ENCODE measurements at regions not wholly inside any gene's neighbourhood (a gene's known extent, or its start where the extent isn't known, plus 50 kb on each side); places are given as distances from the start of the nearest gene placed in this dataset.

- WGBS (ENCODE audit: insufficient coverage) = no CpG with 5 or more reads among the region's 1 CpG
- Histone ChIP-seq H2AFZ (ENCODE audit: insufficient read depth, low read depth, low read length, poor library complexity, severe bottlenecking) (no peak overlapping the region), H3K27ac (ENCODE audit: low read depth in 1 of 2, low read length in 2 of 2) (no peak overlapping the region), H3K9ac (ENCODE audit: insufficient read depth, low read length, poor library complexity, severe bottlenecking) (no peak overlapping the region), H3K4me3 (replicated peaks in 1 of 3; ENCODE audit: low read depth in 2 of 3, low read length in 3 of 3) (no peak overlapping the region), H3K4me2 (replicated peaks; ENCODE audit: extremely low read depth, low read length, poor library complexity, severe bottlenecking) (no peak overlapping the region), H3K36me3 (replicated peaks in 1 of 2; ENCODE audit: control insufficient read depth in 1 of 2, insufficient read depth in 2 of 2, low read length in 2 of 2) (no peaks in the 10 kb centered on the region), H3K79me2 (ENCODE audit: insufficient read depth, low read length) (no peaks in the 10 kb centered on the region), H3K9me3 (replicated peaks in 1 of 2; ENCODE audit: control insufficient read depth in 1 of 2, insufficient read depth in 1 of 2, low read length in 2 of 2) (no peaks in the 10 kb centered on the region), H3K4me1 (ENCODE audit: control insufficient read depth in 1 of 2, insufficient read depth in 2 of 2, low read length in 2 of 2) (no peaks in the 10 kb centered on the region), H4K20me1 (ENCODE audit: insufficient read depth, low read length) (no peaks in the 10 kb centered on the region), H3K27me3 (ENCODE audit: control insufficient read depth in 2 of 2, insufficient read depth in 2 of 2, low read length in 2 of 2) (no peaks in the 10 kb centered on the region)
- Mint-ChIP-seq H3K9me3 (peaks cover 2 to 10% (median 6%) of the 10 kb centered on the region in 7 donors), H3K27me3 (ENCODE audit: low read depth in 3 of 3) (peaks cover 0 to 2% (median under 1%) of the 10 kb centered on the region in 3 donors), H3K4me1 (no peaks in the 10 kb centered on the region), H3K27ac (no peak overlapping the region), H3K36me3 (no peaks in the 10 kb centered on the region), H3K4me3 (no peak overlapping the region)
- DNase-seq = no peak
- intact Hi-C loops (cut with micrococcal nuclease) = no loop called here
- no peak for TF ChIP-seq CTCF (IDR thresholded peaks at IDR 0.05)
Observed at GRCh38 chr12:46977871-46978375, 101.5 kb upstream of the PCED1B start.

GRCh38 chr12:46981622-46982021 is 97.8 kb upstream of the PCED1B start:
- Mint-ChIP-seq H3K27ac (no peak overlapping the region), H3K9me3 (peaks cover 0 to 6% (median 3%) of the 10 kb centered on the region in 7 donors), H3K4me3 (no peak overlapping the region), H3K4me1 (peaks cover 3% of the 10 kb centered on the region), H3K27me3 (ENCODE audit: low read depth in 3 of 3) (peaks cover 0 to 2% (median 0%) of the 10 kb centered on the region in 3 donors), H3K36me3 (no peaks in the 10 kb centered on the region)
- no peak overlapping the region for H3K27ac ChIP-seq (ENCODE audit: low read depth in 1 of 2, low read length in 2 of 2)
- no peaks in the 10 kb centered on the region for H3K27me3 ChIP-seq (ENCODE audit: control insufficient read depth in 2 of 2, insufficient read depth in 2 of 2, low read length in 2 of 2)
- DNase-seq = no peak
- H3K4me2 ChIP-seq (replicated peaks; ENCODE audit: extremely low read depth, low read length, poor library complexity, severe bottlenecking) = no peak overlapping the region
- intact Hi-C loops (cut with micrococcal nuclease) = no loop called here
- no peak overlapping the region for H3K4me3 ChIP-seq (replicated peaks in 1 of 3; ENCODE audit: low read depth in 2 of 3, low read length in 3 of 3)
- H3K9ac ChIP-seq (ENCODE audit: insufficient read depth, low read length, poor library complexity, severe bottlenecking) = no peak overlapping the region
- no peak overlapping the region for H2AFZ ChIP-seq (ENCODE audit: insufficient read depth, low read depth, low read length, poor library complexity, severe bottlenecking)
- H3K79me2 ChIP-seq (ENCODE audit: insufficient read depth, low read length) = no peaks in the 10 kb centered on the region
- no peaks in the 10 kb centered on the region for H3K9me3 ChIP-seq (replicated peaks in 1 of 2; ENCODE audit: control insufficient read depth in 1 of 2, insufficient read depth in 1 of 2, low read length in 2 of 2)
- H4K20me1 ChIP-seq (ENCODE audit: insufficient read depth, low read length) = no peaks in the 10 kb centered on the region
- no peak for TF ChIP-seq CTCF (IDR thresholded peaks at IDR 0.05)
- H3K4me1 ChIP-seq (ENCODE audit: control insufficient read depth in 1 of 2, insufficient read depth in 2 of 2, low read length in 2 of 2) = no peaks in the 10 kb centered on the region
- H3K36me3 ChIP-seq (replicated peaks in 1 of 2; ENCODE audit: control insufficient read depth in 1 of 2, insufficient read depth in 2 of 2, low read length in 2 of 2) = no peaks in the 10 kb centered on the region
- WGBS (ENCODE audit: insufficient coverage) = no CpG with 5 or more reads among the region's 3 CpGs

Measured in CD14-positive monocyte (primary cell).